OCI-M1 (cell line): ENCODE measurements at regions not wholly inside any gene's neighbourhood (a gene's known extent, or its start where the extent isn't known, plus 50 kb on each side); places are given as distances from the start of the nearest gene placed in this dataset.

ENCODE experiments used
- DNase-seq: peaks from one replicate; lab custom pipeline; 2025; lab: John Stamatoyannopoulos, UW

- no peak for DNase-seq
Observed at GRCh38 chr3:116929505-116930222, 220.1 kb downstream of the TUSC7 start.

- DNase-seq: no peak
Observed at GRCh38 chr3:116930786-116931185, 221.2 kb downstream of the TUSC7 start.

- DNase-seq: no peak
Observed at GRCh38 chr3:116939091-116939490, 229.5 kb downstream of the TUSC7 start.

GRCh38 chr3:116939550-116939949, 230.0 kb downstream of the TUSC7 start:
- DNase-seq: no peak

GRCh38 chr3:116940719-116941118, 231.1 kb downstream of the TUSC7 start:
- no peak for DNase-seq

GRCh38 chr3:116946376-116946775, 236.8 kb downstream of the TUSC7 start:
- DNase-seq: no peak

GRCh38 chr3:116947148-116947547, 237.6 kb downstream of the TUSC7 start:
- no peak for DNase-seq

- DNase-seq: no peak
Observed at GRCh38 chr3:116947809-116948208, 238.2 kb downstream of the TUSC7 start.

- DNase-seq: no peak
Observed at GRCh38 chr3:116950301-116951055, 240.9 kb downstream of the TUSC7 start.

GRCh38 chr3:116951610-116952009, 242.0 kb downstream of the TUSC7 start:
- no peak for DNase-seq

- DNase-seq: no peak
Observed at GRCh38 chr3:116958291-116958690, 248.7 kb downstream of the TUSC7 start.

- DNase-seq: no peak
Observed at GRCh38 chr3:116961106-116961505, 251.5 kb downstream of the TUSC7 start.

- no peak for DNase-seq
Observed at GRCh38 chr3:116963802-116964201, 254.2 kb downstream of the TUSC7 start.

- DNase-seq: no peak
Observed at GRCh38 chr3:116966649-116967048, 257.1 kb downstream of the TUSC7 start.

GRCh38 chr3:116969135-116969534, 259.6 kb downstream of the TUSC7 start:
- DNase-seq: no peak

GRCh38 chr3:116969646-116970045, 260.1 kb downstream of the TUSC7 start:
- DNase-seq: no peak

- DNase-seq: no peak
Observed at GRCh38 chr3:116971531-116971930, 262.0 kb downstream of the TUSC7 start.

- DNase-seq: no peak
Observed at GRCh38 chr3:116974702-116975101, 265.1 kb downstream of the TUSC7 start.

- no peak for DNase-seq
Observed at GRCh38 chr3:116977441-116977840, 267.9 kb downstream of the TUSC7 start.

- no peak for DNase-seq
Observed at GRCh38 chr3:116980099-116980498, 270.5 kb downstream of the TUSC7 start.

GRCh38 chr3:116981089-116981488, 271.5 kb downstream of the TUSC7 start:
- no peak for DNase-seq

- no peak for DNase-seq
Observed at GRCh38 chr3:116984301-116984700, 274.7 kb downstream of the TUSC7 start.

GRCh38 chr3:116994351-116994879, 284.8 kb downstream of the TUSC7 start:
- DNase-seq: no peak
